Ovary (tissue), 3 donors: ENCODE measurements at regions not wholly inside any gene's neighbourhood (a gene's known extent, or its start where the extent isn't known, plus 50 kb on each side); places are given as distances from the start of the nearest gene placed in this dataset.

Experiments used
- EP300 ChIP-seq: sonication (generic); formaldehyde crosslinking; IDR thresholded peaks from one replicate; pipeline ENCODE4 v1.6.1; 2017; ENCODE audit warnings: antibody characterized with exemption
- POLR2A ChIP-seq: fragments of 450-650 bp; IDR thresholded peaks from one replicate; pipeline ENCODE4 v1.6.1; 2017; ENCODE audit warnings: antibody characterized with exemption, mild to moderate bottlenecking, moderate library complexity
- TF ChIP-seq, protein P1 (sequence below), 3 donors: fragments of 450-650 bp in 2 of 3; fragments of 200-600 bp in 1 of 3; IDR thresholded peaks; one replicate each; pipeline versions ENCODE4 v1.5.1 to v1.8.0; 2016 to 2022; ENCODE audit warnings: antibody characterized with exemption in 3 of 3, mild to moderate bottlenecking in 1 of 3
- donor health status: DM: no; HTN: no; CAD: no.

DNA sequence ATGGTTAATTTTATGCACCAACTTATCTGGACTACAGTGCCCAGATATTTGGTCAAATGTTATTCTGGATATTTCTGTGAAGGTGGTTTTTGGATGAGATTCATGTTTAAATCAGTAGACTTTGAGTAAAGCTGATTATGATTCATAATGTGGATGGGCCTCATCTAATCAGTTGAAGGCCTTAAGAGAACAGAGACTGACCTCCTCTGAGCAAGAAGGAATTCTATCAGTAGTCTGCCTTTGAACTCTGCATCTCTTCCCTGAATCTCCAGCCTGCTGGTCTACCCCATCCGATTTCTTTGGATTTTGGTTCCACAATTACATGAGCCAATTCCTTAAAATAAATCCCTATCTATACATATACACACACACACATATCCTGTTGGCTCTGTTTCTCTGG is 82.8 kb upstream of the MAP4K3 start:
- TF ChIP-seq, protein P1, sequence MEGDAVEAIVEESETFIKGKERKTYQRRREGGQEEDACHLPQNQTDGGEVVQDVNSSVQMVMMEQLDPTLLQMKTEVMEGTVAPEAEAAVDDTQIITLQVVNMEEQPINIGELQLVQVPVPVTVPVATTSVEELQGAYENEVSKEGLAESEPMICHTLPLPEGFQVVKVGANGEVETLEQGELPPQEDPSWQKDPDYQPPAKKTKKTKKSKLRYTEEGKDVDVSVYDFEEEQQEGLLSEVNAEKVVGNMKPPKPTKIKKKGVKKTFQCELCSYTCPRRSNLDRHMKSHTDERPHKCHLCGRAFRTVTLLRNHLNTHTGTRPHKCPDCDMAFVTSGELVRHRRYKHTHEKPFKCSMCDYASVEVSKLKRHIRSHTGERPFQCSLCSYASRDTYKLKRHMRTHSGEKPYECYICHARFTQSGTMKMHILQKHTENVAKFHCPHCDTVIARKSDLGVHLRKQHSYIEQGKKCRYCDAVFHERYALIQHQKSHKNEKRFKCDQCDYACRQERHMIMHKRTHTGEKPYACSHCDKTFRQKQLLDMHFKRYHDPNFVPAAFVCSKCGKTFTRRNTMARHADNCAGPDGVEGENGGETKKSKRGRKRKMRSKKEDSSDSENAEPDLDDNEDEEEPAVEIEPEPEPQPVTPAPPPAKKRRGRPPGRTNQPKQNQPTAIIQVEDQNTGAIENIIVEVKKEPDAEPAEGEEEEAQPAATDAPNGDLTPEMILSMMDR (IDR thresholded peaks at IDR 0.05): no peak
- TF ChIP-seq EP300: no peak
- TF ChIP-seq POLR2A: no peak
